ENCODE measurements at regions not wholly inside any gene's neighbourhood (a gene's known extent, or its start where the extent isn't known, plus 50 kb on each side); places are given as distances from the start of the nearest gene placed in this dataset.
"Not testable (repeated sequence)": the region's sequence is repeated elsewhere in the genome, so short reads cannot be mapped to it uniquely, and the experiment has no call there.

- no peak overlapping the region for H3K27ac ChIP-seq (ENCODE audit: low read depth, low read length)
- H3K4me3 ChIP-seq (ENCODE audit: low read length), result no peak overlapping the region
Observed at GRCh38 chr1:217133958-217134856, 411.0 kb upstream of the ESRRG start.

GRCh38 chr1:217133092-217133491, 409.9 kb upstream of the ESRRG start:
- TF ChIP-seq CTCF (IDR thresholded peaks at IDR 0.05; ENCODE audit: low read depth, low read length, poor library complexity, severe bottlenecking), result no peak
- TF ChIP-seq EZH2phosphoT487 (IDR thresholded peaks at IDR 0.05; ENCODE audit: borderline replicate concordance, low read length), result no peak

More at GRCh38 chr1:217133958-217134856, 411.0 kb upstream of the ESRRG start:
- H3K4me2 ChIP-seq (ENCODE audit: low read length), result no peak overlapping the region
- no peaks in the 10 kb centered on the region for H3K9me2 ChIP-seq (replicated peaks; ENCODE audit: control insufficient read depth, low read length)
- no peaks in the 10 kb centered on the region for H3K79me2 ChIP-seq (ENCODE audit: control insufficient read depth, low read length)
- TF ChIP-seq EZH2phosphoT487 (IDR thresholded peaks at IDR 0.05; ENCODE audit: borderline replicate concordance, low read length), result no peak
- TF ChIP-seq CTCF (IDR thresholded peaks at IDR 0.05; ENCODE audit: low read depth, low read length, poor library complexity, severe bottlenecking), result no peak
- H4K20me1 ChIP-seq (ENCODE audit: control insufficient read depth, insufficient read depth, low read depth, low read length), result no peaks in the 10 kb centered on the region
- no peaks in the 10 kb centered on the region for H3F3A ChIP-seq (ENCODE audit: control insufficient read depth, insufficient read depth)
- H3K9me3 ChIP-seq (ENCODE audit: control insufficient read depth, insufficient read depth, low read length), result peaks cover 21% of the 10 kb centered on the region; the same call in 1 of the 2 replicates
- H3K36me3 ChIP-seq (ENCODE audit: control insufficient read depth, low read length), result no peaks in the 10 kb centered on the region
- no peaks in the 10 kb centered on the region for H3K27me3 ChIP-seq (ENCODE audit: control insufficient read depth, low read length)
- no peaks in the 10 kb centered on the region for H3K4me1 ChIP-seq (ENCODE audit: control insufficient read depth, low read length)

GRCh38 chr1:217123340-217123739, 400.1 kb upstream of the ESRRG start:
- H3F3A ChIP-seq (ENCODE audit: control insufficient read depth, insufficient read depth); H3K27ac ChIP-seq (ENCODE audit: low read depth, low read length); H3K27me3 ChIP-seq (ENCODE audit: control insufficient read depth, low read length); H3K79me2 ChIP-seq (ENCODE audit: control insufficient read depth, low read length); H4K20me1 ChIP-seq (ENCODE audit: control insufficient read depth, insufficient read depth, low read depth, low read length); H3K4me3 ChIP-seq (ENCODE audit: low read length); H3K9me3 ChIP-seq (ENCODE audit: control insufficient read depth, insufficient read depth, low read length); H3K4me1 ChIP-seq (ENCODE audit: control insufficient read depth, low read length); H3K9me2 ChIP-seq (replicated peaks; ENCODE audit: control insufficient read depth, low read length); H3K4me2 ChIP-seq (ENCODE audit: low read length); H3K36me3 ChIP-seq (ENCODE audit: control insufficient read depth, low read length): not testable (repeated sequence)

More at GRCh38 chr1:217133092-217133491, 409.9 kb upstream of the ESRRG start:
- Histone ChIP-seq H3K9me3 (ENCODE audit: control insufficient read depth, insufficient read depth, low read length) (peaks cover 11% of the 10 kb centered on the region; the same call in 1 of the 2 replicates), H3K36me3 (ENCODE audit: control insufficient read depth, low read length) (no peaks in the 10 kb centered on the region), H4K20me1 (ENCODE audit: control insufficient read depth, insufficient read depth, low read depth, low read length) (no peaks in the 10 kb centered on the region), H3K27ac (ENCODE audit: low read depth, low read length) (no peak overlapping the region), H3K9me2 (replicated peaks; ENCODE audit: control insufficient read depth, low read length) (no peaks in the 10 kb centered on the region), H3K79me2 (ENCODE audit: control insufficient read depth, low read length) (no peaks in the 10 kb centered on the region), H3K27me3 (ENCODE audit: control insufficient read depth, low read length) (no peaks in the 10 kb centered on the region), H3K4me2 (ENCODE audit: low read length) (no peak overlapping the region), H3K4me3 (ENCODE audit: low read length) (no peak overlapping the region), H3F3A (ENCODE audit: control insufficient read depth, insufficient read depth) (no peaks in the 10 kb centered on the region), H3K4me1 (ENCODE audit: control insufficient read depth, low read length) (no peaks in the 10 kb centered on the region)

GRCh38 chr1:217117973-217118465, 394.8 kb upstream of the ESRRG start:
- Histone ChIP-seq H3K4me1 (ENCODE audit: control insufficient read depth, low read length) (no peaks in the 10 kb centered on the region), H3K9me2 (replicated peaks; ENCODE audit: control insufficient read depth, low read length) (no peaks in the 10 kb centered on the region), H3K79me2 (ENCODE audit: control insufficient read depth, low read length) (no peaks in the 10 kb centered on the region), H3K4me2 (ENCODE audit: low read length) (no peak overlapping the region), H3F3A (ENCODE audit: control insufficient read depth, insufficient read depth) (no peaks in the 10 kb centered on the region), H3K36me3 (ENCODE audit: control insufficient read depth, low read length) (no peaks in the 10 kb centered on the region), H3K27ac (ENCODE audit: low read depth, low read length) (no peak overlapping the region), H4K20me1 (ENCODE audit: control insufficient read depth, insufficient read depth, low read depth, low read length) (no peaks in the 10 kb centered on the region), H3K4me3 (ENCODE audit: low read length) (no peak overlapping the region), H3K27me3 (ENCODE audit: control insufficient read depth, low read length) (no peaks in the 10 kb centered on the region), H3K9me3 (ENCODE audit: control insufficient read depth, insufficient read depth, low read length) (no peaks in the 10 kb centered on the region)
- TF ChIP-seq CTCF (IDR thresholded peaks at IDR 0.05; ENCODE audit: low read depth, low read length, poor library complexity, severe bottlenecking) (no peak), EZH2phosphoT487 (IDR thresholded peaks at IDR 0.05; ENCODE audit: borderline replicate concordance, low read length) (no peak)

Measured in DOHH2 (cell line).